ENCODE measurements at regions not wholly inside any gene's neighbourhood (a gene's known extent, or its start where the extent isn't known, plus 50 kb on each side); places are given as distances from the start of the nearest gene placed in this dataset.

- Histone ChIP-seq H3K9me3 (ENCODE audit: control extremely low read depth in 1 of 3, control insufficient read depth in 2 of 3, insufficient read depth in 1 of 3, low read length in 2 of 3) (no peaks in the 10 kb centered on the region), H3K27ac (ENCODE audit: low read length in 2 of 2) (no peak overlapping the region), H3K4me3 (ENCODE audit: control extremely low read depth in 1 of 5, extremely low read depth in 1 of 5, insufficient read depth in 1 of 5, low read depth in 2 of 5, low read length in 4 of 5) (no peak overlapping the region), H4K20me1 (ENCODE audit: control insufficient read depth, insufficient read depth, low read length, poor library complexity, severe bottlenecking) (no peaks in the 10 kb centered on the region), H3K4me1 (ENCODE audit: control insufficient read depth in 2 of 2, insufficient read depth in 2 of 2, low read length in 2 of 2) (peaks cover 0 to 3% of the 10 kb centered on the region in 2 donors), H2AFZ (ENCODE audit: insufficient read depth, low read depth, low read length, poor library complexity, severe bottlenecking) (no peak overlapping the region), H3K9ac (ENCODE audit: low read length) (no peak overlapping the region), H3K79me2 (ENCODE audit: control insufficient read depth, insufficient read depth, low read length) (peaks cover 19% of the 10 kb centered on the region), H3K27me3 (replicated peaks in 1 of 4; ENCODE audit: control extremely low read depth in 1 of 4, control insufficient read depth in 3 of 4, insufficient read depth in 4 of 4, low read length in 3 of 4) (no peaks in the 10 kb centered on the region), H3K4me2 (replicated peaks; ENCODE audit: low read depth, low read length, poor library complexity, severe bottlenecking) (no peak overlapping the region), H3K36me3 (replicated peaks in 1 of 2; ENCODE audit: control extremely low read depth in 1 of 2, control insufficient read depth in 1 of 2, extremely low read depth in 1 of 2, insufficient read depth in 2 of 2, low read length in 1 of 2) (no peaks in the 10 kb centered on the region)
- TF ChIP-seq EZH2 (IDR thresholded peaks at IDR 0.05; ENCODE audit: borderline replicate concordance, insufficient read depth, low read depth, low read length, poor library complexity, severe bottlenecking) = no peak
- TF ChIP-seq CTCF (IDR thresholded peaks at IDR 0.05) = no peak
- no peaks in the 10 kb centered on the region for H3K9me3 Mint-ChIP-seq (ENCODE audit: insufficient read depth)
- no CpG with 5 or more reads among the region's 1 CpG for WGBS (ENCODE audit: insufficient coverage)
- ChIA-PET CTCF (interaction anchor here (0.6 kb wide), 1 partner anchor 419 kb away, joined by 3 read pairs; no protein-coding TSS in a partner anchor), POLR2A (no interaction called here)
- intact Hi-C loops (cut with micrococcal nuclease) = no loop called here
- no peak overlapping the region for H3K27ac Mint-ChIP-seq
- DNase-seq = no peak
- no peak for ATAC-seq (ENCODE audit: low read depth)
- H3K4me3 Mint-ChIP-seq = no peak overlapping the region
- peaks cover 33% of the 10 kb centered on the region for H3K4me1 Mint-ChIP-seq
- no peaks in the 10 kb centered on the region for H3K27me3 Mint-ChIP-seq
These were observed 249.0 kb downstream of the ZEB2 start for GRCh38 chr2:144270951-144271350.

- H3K4me3 Mint-ChIP-seq = no peak overlapping the region
- H3K4me1 Mint-ChIP-seq = peaks cover 31% of the 10 kb centered on the region
- ATAC-seq (ENCODE audit: low read depth) (no peak), DNase-seq (no peak)
- whole genome bisulfite sequencing (ENCODE audit: insufficient coverage) = no CpG with 5 or more reads among the region's 1 CpG
- H4K20me1 ChIP-seq (ENCODE audit: control insufficient read depth, insufficient read depth, low read length, poor library complexity, severe bottlenecking) = no peaks in the 10 kb centered on the region
- H3K27ac Mint-ChIP-seq = no peak overlapping the region
- H3K27me3 Mint-ChIP-seq = no peaks in the 10 kb centered on the region
- H2AFZ ChIP-seq (ENCODE audit: insufficient read depth, low read depth, low read length, poor library complexity, severe bottlenecking) = no peak overlapping the region
- H3K9ac ChIP-seq (ENCODE audit: low read length) = no peak overlapping the region
- no peaks in the 10 kb centered on the region for H3K27me3 ChIP-seq (replicated peaks in 1 of 4; ENCODE audit: control extremely low read depth in 1 of 4, control insufficient read depth in 3 of 4, insufficient read depth in 4 of 4, low read length in 3 of 4)
- TF ChIP-seq EZH2 (IDR thresholded peaks at IDR 0.05; ENCODE audit: borderline replicate concordance, insufficient read depth, low read depth, low read length, poor library complexity, severe bottlenecking) = no peak
- TF ChIP-seq CTCF (IDR thresholded peaks at IDR 0.05) = no peak
- POLR2A ChIA-PET = no interaction called here
- intact Hi-C loops (cut with micrococcal nuclease) = no loop called here
- no peak overlapping the region for H3K27ac ChIP-seq (ENCODE audit: low read length in 2 of 2)
- no peaks in the 10 kb centered on the region for H3K9me3 Mint-ChIP-seq (ENCODE audit: insufficient read depth)
- CTCF ChIA-PET = no interaction called here
- H3K9me3 ChIP-seq (ENCODE audit: control extremely low read depth in 1 of 3, control insufficient read depth in 2 of 3, insufficient read depth in 1 of 3, low read length in 2 of 3) = peaks cover 0 to 4% (median 0%) of the 10 kb centered on the region in 3 donors
- peaks cover 2% of the 10 kb centered on the region for H3K79me2 ChIP-seq (ENCODE audit: control insufficient read depth, insufficient read depth, low read length)
- H3K4me1 ChIP-seq (ENCODE audit: control insufficient read depth in 2 of 2, insufficient read depth in 2 of 2, low read length in 2 of 2) = peaks cover 0 to 3% of the 10 kb centered on the region in 2 donors
- H3K4me2 ChIP-seq (replicated peaks; ENCODE audit: low read depth, low read length, poor library complexity, severe bottlenecking) = no peak overlapping the region
- no peak overlapping the region for H3K4me3 ChIP-seq (ENCODE audit: control extremely low read depth in 1 of 5, extremely low read depth in 1 of 5, insufficient read depth in 1 of 5, low read depth in 2 of 5, low read length in 4 of 5)
- no peaks in the 10 kb centered on the region for H3K36me3 ChIP-seq (replicated peaks in 1 of 2; ENCODE audit: control extremely low read depth in 1 of 2, control insufficient read depth in 1 of 2, extremely low read depth in 1 of 2, insufficient read depth in 2 of 2, low read length in 1 of 2)
These were observed 251.8 kb downstream of the ZEB2 start for GRCh38 chr2:144268036-144268678.
